BE2C (cell line): ENCODE measurements at regions not wholly inside any gene's neighbourhood (a gene's known extent, or its start where the extent isn't known, plus 50 kb on each side); places are given as distances from the start of the nearest gene placed in this dataset.

ENCODE experiments used
- DNase-seq: peaks from one replicate; pipeline ENCODE4 v3.0.0-alpha.2; 2020
- H3K27me3 ChIP-seq: fragments of 250-450 bp; sonication (Bioruptor Pico); 2 replicates; pipeline ENCODE4 v1.5.1; 2020; ENCODE audit warnings: mild to moderate bottlenecking
- H3K36me3 ChIP-seq: fragments of 250-450 bp; sonication (Bioruptor Pico); 2 replicates; pipeline ENCODE4 v1.5.1; 2020; ENCODE audit warnings: mild to moderate bottlenecking
- H3K4me1 ChIP-seq: fragments of 250-450 bp; sonication (Bioruptor Pico); 2 replicates; pipeline ENCODE4 v1.5.1; 2020
- H3K4me3 ChIP-seq: 2 replicates; pipeline ENCODE4 v1.5.1; 2011; ENCODE audit warnings: low read depth, low read length
- H3K9me3 ChIP-seq: fragments of 250-450 bp; sonication (Bioruptor Pico); 2 replicates; pipeline ENCODE4 v1.5.1; 2020
- TF ChIP-seq, protein P1 (sequence below): IDR thresholded peaks from 2 replicates; pipeline ENCODE4 v1.5.1; 2012; ENCODE audit warnings: mild to moderate bottlenecking, low read depth, low read length

DNA sequence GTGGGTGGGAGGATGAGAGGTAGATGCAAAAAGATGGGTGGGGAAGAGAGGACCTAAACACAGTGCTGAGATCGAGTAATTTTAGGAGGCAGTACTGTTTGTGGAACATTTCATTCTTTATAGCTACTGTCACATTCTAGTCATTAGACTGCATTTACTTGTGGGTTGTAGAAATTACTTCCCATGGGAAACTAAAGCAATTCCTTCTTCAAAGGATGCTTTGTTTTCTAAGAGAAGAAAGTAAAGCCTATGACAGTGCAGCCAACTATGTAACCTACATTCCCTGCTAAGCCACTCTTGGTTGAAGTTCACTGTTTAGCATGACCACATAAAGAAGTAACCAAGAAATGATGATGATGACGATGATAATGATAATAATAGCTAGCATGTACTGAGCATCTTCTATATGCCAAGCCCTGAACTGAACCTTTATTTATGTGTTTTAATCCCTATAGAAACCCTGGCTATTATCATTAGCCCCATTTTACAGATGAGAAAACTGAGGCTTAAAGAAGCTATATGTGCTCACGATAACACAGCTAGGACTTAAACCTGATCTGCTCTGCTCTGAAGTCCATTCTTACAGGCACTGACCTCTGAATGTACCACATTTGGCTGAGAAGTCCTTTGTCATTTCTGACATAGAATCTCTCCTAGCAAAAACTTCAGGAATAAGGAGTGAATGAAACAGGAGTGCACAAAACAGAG, 114.5 kb upstream of the KIT start:
- Histone ChIP-seq H3K9me3 (no peaks in the 10 kb centered on the region), H3K4me1 (no peaks in the 10 kb centered on the region), H3K4me3 (no peak overlapping the region), H3K27me3 (no peaks in the 10 kb centered on the region), H3K36me3 (no peaks in the 10 kb centered on the region)
- DNase-seq = no peak
- TF ChIP-seq, protein P1, sequence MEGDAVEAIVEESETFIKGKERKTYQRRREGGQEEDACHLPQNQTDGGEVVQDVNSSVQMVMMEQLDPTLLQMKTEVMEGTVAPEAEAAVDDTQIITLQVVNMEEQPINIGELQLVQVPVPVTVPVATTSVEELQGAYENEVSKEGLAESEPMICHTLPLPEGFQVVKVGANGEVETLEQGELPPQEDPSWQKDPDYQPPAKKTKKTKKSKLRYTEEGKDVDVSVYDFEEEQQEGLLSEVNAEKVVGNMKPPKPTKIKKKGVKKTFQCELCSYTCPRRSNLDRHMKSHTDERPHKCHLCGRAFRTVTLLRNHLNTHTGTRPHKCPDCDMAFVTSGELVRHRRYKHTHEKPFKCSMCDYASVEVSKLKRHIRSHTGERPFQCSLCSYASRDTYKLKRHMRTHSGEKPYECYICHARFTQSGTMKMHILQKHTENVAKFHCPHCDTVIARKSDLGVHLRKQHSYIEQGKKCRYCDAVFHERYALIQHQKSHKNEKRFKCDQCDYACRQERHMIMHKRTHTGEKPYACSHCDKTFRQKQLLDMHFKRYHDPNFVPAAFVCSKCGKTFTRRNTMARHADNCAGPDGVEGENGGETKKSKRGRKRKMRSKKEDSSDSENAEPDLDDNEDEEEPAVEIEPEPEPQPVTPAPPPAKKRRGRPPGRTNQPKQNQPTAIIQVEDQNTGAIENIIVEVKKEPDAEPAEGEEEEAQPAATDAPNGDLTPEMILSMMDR = no peak

DNA sequence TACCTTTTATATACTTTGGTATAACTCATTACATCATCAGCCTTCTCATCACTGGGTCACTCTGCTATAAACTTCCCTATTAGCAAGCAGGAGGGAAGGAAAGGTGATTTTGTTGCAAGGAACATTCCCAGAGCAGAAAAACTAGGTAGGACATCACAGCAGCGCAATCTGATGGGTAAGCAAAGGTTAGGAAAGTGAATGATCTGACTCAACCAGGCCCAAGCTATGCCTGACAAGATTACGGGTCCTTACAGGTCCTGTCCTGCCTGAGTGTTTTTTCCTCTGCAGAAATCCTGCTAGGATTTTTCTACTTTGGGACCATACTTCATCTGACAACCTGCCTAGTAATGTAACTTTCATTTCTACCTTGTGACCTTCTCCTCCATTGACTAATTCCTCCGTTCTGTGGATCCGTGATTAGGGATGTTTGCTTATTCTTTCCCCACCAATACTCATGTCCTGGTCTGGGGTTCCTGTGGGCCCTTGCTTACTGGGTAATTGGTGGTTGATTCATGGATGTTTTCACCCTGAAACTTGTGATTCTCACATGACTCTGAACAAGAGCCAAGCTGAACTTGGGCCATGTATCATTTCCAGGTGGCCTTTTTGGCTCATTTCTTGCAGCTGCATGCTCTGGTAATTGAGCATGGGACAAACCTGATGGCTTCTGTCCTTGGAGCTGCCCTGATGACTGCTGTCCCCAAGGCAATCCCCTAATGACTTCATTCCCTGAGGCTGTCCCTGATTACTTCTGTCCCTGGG, 111.9 kb upstream of the KIT start:
- Histone ChIP-seq H3K4me3 (no peak overlapping the region), H3K36me3 (no peaks in the 10 kb centered on the region), H3K4me1 (no peaks in the 10 kb centered on the region), H3K9me3 (no peaks in the 10 kb centered on the region), H3K27me3 (no peaks in the 10 kb centered on the region)
- no peak for DNase-seq
- TF ChIP-seq, protein P1 = no peak

DNA sequence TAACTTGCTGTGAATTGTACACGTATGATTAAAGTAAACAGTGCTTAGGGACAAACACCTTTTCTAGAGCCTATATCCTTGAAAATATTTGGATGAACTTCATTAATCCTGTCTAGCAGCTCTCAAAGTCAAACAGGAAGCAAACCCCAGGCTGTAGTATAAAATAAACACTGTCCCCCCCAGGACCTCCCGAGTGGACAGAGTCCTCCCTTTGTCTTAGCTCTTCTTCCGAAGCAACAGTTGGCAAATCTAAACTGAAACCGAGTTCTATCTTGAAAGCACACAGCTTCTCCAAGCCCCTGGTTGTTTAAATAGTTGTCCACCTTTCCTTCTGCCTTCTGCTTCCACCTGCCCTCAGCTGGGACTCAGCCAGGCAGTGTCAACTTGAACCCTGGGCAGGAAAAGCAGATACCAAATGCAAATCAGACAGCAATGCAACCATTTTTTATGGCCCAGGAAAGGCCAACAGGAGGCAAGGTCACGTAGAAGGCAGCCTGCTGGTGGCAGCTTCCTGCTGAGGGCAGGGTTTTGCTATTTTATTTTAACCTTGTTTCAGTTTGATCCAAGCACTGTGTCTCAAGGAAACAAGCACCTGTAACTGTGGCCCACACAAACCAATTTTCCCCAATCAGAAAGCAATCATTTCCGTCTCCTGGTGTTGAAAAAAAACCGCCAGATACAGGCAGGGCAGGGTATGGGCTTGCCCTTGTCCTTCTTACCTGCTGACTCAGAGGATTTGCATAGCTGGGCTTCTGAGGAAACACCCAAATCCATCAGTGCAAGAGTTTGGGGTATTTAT, 110.3 kb upstream of the KIT start:
- H3K9me3 ChIP-seq = no peaks in the 10 kb centered on the region
- DNase-seq = no peak
- no peak overlapping the region for H3K4me3 ChIP-seq
- no peaks in the 10 kb centered on the region for H3K27me3 ChIP-seq
- no peaks in the 10 kb centered on the region for H3K4me1 ChIP-seq
- TF ChIP-seq, protein P1 = no peak
- no peaks in the 10 kb centered on the region for H3K36me3 ChIP-seq

DNA sequence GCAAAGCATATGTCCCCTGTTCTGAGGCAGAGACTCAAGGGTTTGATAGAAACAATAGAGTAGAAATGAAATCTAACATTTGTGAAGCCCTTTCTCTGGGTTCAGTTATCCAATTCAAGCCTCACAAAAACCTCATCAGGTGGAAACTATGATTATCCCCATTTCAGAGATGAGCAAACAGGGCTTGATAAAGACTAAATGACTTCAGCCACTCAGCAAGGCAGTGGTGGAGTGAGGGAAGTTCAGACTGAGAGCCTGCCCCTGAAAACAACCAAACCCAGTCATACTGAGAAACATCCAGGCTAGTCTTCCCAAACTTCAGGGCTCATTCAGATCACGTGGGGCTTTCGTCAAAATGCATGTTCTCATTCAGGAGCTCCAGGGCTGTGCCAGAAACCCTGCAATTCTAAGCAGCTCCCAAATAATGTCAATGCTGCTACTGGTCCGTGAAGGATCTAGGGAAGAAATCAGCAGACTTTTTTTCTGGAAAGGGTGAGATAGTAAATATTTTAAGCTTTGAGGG, 109.6 kb upstream of the KIT start:
- Histone ChIP-seq H3K9me3 (no peaks in the 10 kb centered on the region), H3K4me1 (no peaks in the 10 kb centered on the region), H3K4me3 (no peak overlapping the region), H3K36me3 (no peaks in the 10 kb centered on the region), H3K27me3 (no peaks in the 10 kb centered on the region)
- TF ChIP-seq, protein P1 = no peak
- no peak for DNase-seq

DNA sequence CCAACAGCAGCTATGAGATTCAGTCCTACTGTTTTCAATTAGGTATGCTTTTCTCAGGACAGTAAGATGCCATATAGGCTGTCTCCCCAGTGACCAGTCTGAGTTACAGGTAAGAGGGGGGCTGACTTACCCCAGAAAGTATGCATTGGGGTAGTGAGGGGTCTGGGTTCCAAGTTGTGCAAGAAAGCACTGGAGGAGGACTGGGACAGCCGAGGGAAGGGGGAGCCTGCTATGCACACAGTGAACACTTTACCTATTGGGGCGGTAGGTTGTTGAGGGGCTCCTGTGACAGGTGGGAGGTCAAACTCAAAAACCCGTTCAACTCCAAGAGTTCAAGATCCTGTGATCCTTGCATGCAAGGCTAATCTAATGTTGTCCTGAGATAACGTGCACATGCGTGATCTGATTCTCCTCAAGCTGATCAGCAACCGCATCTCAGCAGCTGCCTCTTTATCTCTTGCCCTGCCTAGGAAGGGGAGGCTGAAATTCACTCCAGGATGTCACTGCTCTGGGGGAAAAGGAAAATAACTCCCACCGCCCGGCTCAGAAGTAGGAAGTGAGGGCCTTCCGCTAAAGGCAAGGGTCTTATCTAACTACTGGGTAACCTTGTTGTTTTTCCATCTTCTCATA, 108.8 kb upstream of the KIT start:
- Histone ChIP-seq H3K4me1 (no peaks in the 10 kb centered on the region), H3K27me3 (no peaks in the 10 kb centered on the region)
- no peak for DNase-seq

More for the DNA sequence above, 108.8 kb upstream of the KIT start:
- TF ChIP-seq, protein P1 = no peak
- H3K9me3 ChIP-seq = no peaks in the 10 kb centered on the region
- no peak overlapping the region for H3K4me3 ChIP-seq
- no peaks in the 10 kb centered on the region for H3K36me3 ChIP-seq
